ENCODE measurements at regions not wholly inside any gene's neighbourhood (a gene's known extent, or its start where the extent isn't known, plus 50 kb on each side); places are given as distances from the start of the nearest gene placed in this dataset.
"Not testable (repeated sequence)": the region's sequence is repeated elsewhere in the genome, so short reads cannot be mapped to it uniquely, and the experiment has no call there.

DNA sequence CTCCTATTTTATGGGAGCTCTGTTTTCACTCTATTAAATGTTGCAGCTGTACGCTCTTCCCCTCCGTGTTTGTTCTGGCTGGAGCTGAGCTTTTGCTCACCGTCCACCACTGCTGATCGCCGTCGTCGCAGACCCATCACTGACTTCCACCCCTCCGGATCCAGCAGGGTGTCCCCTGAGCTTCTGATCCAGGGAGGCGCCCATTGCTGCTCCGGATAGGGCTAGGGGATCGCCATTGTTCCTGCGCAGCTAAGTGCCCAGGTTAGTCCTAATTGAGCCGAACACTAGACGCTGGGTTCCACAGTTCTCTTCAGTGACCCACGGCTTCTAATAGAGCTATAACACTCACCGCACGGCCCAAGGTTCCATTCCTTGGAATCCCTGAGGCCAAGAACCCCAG lies 96.2 kb upstream of the PRDM9 start:
- TF ChIP-seq, protein P1, sequence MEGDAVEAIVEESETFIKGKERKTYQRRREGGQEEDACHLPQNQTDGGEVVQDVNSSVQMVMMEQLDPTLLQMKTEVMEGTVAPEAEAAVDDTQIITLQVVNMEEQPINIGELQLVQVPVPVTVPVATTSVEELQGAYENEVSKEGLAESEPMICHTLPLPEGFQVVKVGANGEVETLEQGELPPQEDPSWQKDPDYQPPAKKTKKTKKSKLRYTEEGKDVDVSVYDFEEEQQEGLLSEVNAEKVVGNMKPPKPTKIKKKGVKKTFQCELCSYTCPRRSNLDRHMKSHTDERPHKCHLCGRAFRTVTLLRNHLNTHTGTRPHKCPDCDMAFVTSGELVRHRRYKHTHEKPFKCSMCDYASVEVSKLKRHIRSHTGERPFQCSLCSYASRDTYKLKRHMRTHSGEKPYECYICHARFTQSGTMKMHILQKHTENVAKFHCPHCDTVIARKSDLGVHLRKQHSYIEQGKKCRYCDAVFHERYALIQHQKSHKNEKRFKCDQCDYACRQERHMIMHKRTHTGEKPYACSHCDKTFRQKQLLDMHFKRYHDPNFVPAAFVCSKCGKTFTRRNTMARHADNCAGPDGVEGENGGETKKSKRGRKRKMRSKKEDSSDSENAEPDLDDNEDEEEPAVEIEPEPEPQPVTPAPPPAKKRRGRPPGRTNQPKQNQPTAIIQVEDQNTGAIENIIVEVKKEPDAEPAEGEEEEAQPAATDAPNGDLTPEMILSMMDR (IDR thresholded peaks at IDR 0.05; ENCODE audit: insufficient read depth, low read length, poor library complexity, severe bottlenecking): no peak
- TF ChIP-seq EZH2phosphoT487 (conservative IDR thresholded peaks at IDR 0.05; ENCODE audit: low read length): no peak
- Histone ChIP-seq H3K27me3 (ENCODE audit: low read length) (no peaks in the 10 kb centered on the region), H3K9ac (ENCODE audit: low read length) (no peak overlapping the region), H3F3A (ENCODE audit: insufficient read depth) (no peaks in the 10 kb centered on the region), H2AFZ (ENCODE audit: low read depth, low read length, severe bottlenecking) (no peak overlapping the region), H3K36me3 (ENCODE audit: low read length) (no peaks in the 10 kb centered on the region), H3K79me2 (ENCODE audit: insufficient read depth, low read length) (no peaks in the 10 kb centered on the region), H3K9me2 (replicated peaks; ENCODE audit: insufficient read depth, low read length) (no peaks in the 10 kb centered on the region), H3K27ac (ENCODE audit: low read depth, low read length) (no peak overlapping the region), H4K20me1 (ENCODE audit: low read depth, low read length) (no peaks in the 10 kb centered on the region), H3K4me3 (ENCODE audit: insufficient read depth, low read length, poor library complexity, severe bottlenecking) (no peak overlapping the region), H3K4me2 (ENCODE audit: low read depth, low read length, poor library complexity, severe bottlenecking) (no peak overlapping the region), H3K9me3 (ENCODE audit: insufficient read depth, low read length) (no peaks in the 10 kb centered on the region)

DNA sequence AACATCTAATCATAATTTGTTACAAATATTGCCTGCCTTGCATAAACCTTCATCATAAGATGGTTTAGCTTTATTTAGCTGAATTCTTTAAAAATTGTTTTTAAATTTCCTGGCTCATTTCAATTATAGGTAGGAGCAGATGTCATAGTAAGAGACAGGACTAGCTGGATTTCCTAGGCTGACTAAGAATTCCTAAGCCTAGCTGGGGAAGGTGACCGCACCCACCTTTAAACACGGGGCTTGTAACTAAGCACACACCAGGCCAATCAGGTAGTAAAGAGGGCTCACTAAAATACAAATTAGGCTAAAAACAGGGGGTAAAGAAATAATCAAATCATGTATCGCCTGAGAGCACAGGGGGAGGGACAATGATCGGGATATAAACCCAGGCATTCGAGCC lies 96.6 kb upstream of the PRDM9 start:
- not testable (repeated sequence) for H3K9ac ChIP-seq (ENCODE audit: low read length); H3K4me3 ChIP-seq (ENCODE audit: insufficient read depth, low read length, poor library complexity, severe bottlenecking); H2AFZ ChIP-seq (ENCODE audit: low read depth, low read length, severe bottlenecking)

DNA sequence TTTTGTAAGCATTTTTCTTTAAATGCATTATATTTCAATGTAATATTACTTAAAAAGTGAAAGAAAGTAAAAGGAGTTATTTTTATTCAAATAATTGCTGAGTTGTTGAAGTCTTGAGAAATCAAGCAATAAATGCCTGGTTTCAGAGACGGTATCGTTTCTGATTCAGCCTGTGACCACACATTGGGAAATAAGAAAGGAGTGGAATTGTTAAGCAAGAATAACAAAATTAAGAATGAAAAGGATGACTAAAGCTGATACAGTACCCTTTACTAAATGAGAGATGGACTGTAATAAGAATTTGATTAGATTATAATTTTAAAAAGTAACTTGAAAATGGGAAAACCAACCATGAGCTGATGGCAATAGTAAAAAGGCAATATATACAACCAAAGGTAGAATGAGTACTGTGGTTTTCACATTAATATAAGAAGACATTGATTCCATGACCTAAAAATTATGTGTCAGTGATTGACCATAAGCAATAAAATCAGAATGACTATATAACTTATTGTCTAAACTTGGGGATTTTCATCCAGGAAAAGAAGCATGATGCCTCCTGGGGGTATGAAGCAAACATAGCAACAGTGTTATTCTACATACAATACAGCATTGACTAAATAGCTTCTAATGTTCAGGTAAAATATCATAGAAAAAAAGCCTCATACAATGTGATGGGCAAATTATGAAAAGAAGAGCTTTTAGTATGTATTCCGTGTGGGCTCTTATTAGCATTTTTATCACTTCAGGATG lies 101.9 kb upstream of the PRDM9 start:
- Histone ChIP-seq H3K9me2 (replicated peaks; ENCODE audit: insufficient read depth, low read length) (no peaks in the 10 kb centered on the region), H3K4me3 (ENCODE audit: insufficient read depth, low read length, poor library complexity, severe bottlenecking) (no peak overlapping the region), H3K36me3 (ENCODE audit: low read length) (no peaks in the 10 kb centered on the region), H3K4me2 (ENCODE audit: low read depth, low read length, poor library complexity, severe bottlenecking) (no peak overlapping the region), H3K9me3 (ENCODE audit: insufficient read depth, low read length) (0 out of 2 replicates have a peak, but pooled peaks cover 4% of the 10 kb centered on the region), H2AFZ (ENCODE audit: low read depth, low read length, severe bottlenecking) (peak overlapping the region; percentile 64), H3K27me3 (ENCODE audit: low read length) (no peaks in the 10 kb centered on the region), H4K20me1 (ENCODE audit: low read depth, low read length) (no peaks in the 10 kb centered on the region), H3K9ac (ENCODE audit: low read length) (no peak overlapping the region), H3K79me2 (ENCODE audit: insufficient read depth, low read length) (no peaks in the 10 kb centered on the region), H3K27ac (ENCODE audit: low read depth, low read length) (no peak overlapping the region), H3F3A (ENCODE audit: insufficient read depth) (no peaks in the 10 kb centered on the region)
- TF ChIP-seq, protein P1 (IDR thresholded peaks at IDR 0.05; ENCODE audit: insufficient read depth, low read length, poor library complexity, severe bottlenecking): no peak
- TF ChIP-seq EZH2phosphoT487 (conservative IDR thresholded peaks at IDR 0.05; ENCODE audit: low read length): no peak

More for the DNA sequence above, 96.6 kb upstream of the PRDM9 start:
- not testable (repeated sequence) for H3K9me2 ChIP-seq (replicated peaks; ENCODE audit: insufficient read depth, low read length); H3K27ac ChIP-seq (ENCODE audit: low read depth, low read length); H4K20me1 ChIP-seq (ENCODE audit: low read depth, low read length); H3F3A ChIP-seq (ENCODE audit: insufficient read depth); H3K9me3 ChIP-seq (ENCODE audit: insufficient read depth, low read length); H3K79me2 ChIP-seq (ENCODE audit: insufficient read depth, low read length); H3K36me3 ChIP-seq (ENCODE audit: low read length); H3K4me2 ChIP-seq (ENCODE audit: low read depth, low read length, poor library complexity, severe bottlenecking); H3K27me3 ChIP-seq (ENCODE audit: low read length)

DNA sequence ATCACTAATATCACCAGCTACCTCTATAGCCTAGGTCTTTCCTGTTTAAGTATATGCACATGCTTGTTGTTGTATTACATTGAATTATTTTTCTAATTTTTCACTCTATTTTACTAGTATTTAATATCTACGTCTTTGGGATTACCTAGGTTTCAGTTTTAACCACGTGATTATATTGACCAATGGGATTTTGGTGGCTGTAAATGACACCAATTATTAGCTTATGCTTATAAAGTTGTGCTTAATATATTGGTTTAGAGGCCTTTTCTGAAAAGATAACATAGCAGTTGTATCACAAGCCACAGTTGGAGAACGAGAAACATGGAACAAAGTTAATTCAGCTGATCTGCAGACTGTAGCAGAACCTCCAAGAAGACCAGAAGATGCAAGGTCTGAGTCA lies 104.8 kb upstream of the PRDM9 start:
- no peaks in the 10 kb centered on the region for H3K79me2 ChIP-seq (ENCODE audit: insufficient read depth, low read length)
- H3K27ac ChIP-seq (ENCODE audit: low read depth, low read length): no peak overlapping the region
- no peaks in the 10 kb centered on the region for H3F3A ChIP-seq (ENCODE audit: insufficient read depth)
- no peaks in the 10 kb centered on the region for H3K27me3 ChIP-seq (ENCODE audit: low read length)
- H3K4me2 ChIP-seq (ENCODE audit: low read depth, low read length, poor library complexity, severe bottlenecking): no peak overlapping the region
- peak overlapping the region; percentile 82 for H2AFZ ChIP-seq (ENCODE audit: low read depth, low read length, severe bottlenecking)
- TF ChIP-seq EZH2phosphoT487 (conservative IDR thresholded peaks at IDR 0.05; ENCODE audit: low read length): no peak
- TF ChIP-seq, protein P1 (IDR thresholded peaks at IDR 0.05; ENCODE audit: insufficient read depth, low read length, poor library complexity, severe bottlenecking): no peak
- no peak overlapping the region for H3K4me3 ChIP-seq (ENCODE audit: insufficient read depth, low read length, poor library complexity, severe bottlenecking)
- no peak overlapping the region for H3K9ac ChIP-seq (ENCODE audit: low read length)
- no peaks in the 10 kb centered on the region; the same call in 1 of the 2 replicates for H3K36me3 ChIP-seq (ENCODE audit: low read length)
- H4K20me1 ChIP-seq (ENCODE audit: low read depth, low read length): no peaks in the 10 kb centered on the region
- H3K9me2 ChIP-seq (replicated peaks; ENCODE audit: insufficient read depth, low read length): no peaks in the 10 kb centered on the region
- H3K9me3 ChIP-seq (ENCODE audit: insufficient read depth, low read length): peaks cover 8% of the 10 kb centered on the region; the same call in 1 of the 2 replicates

All from SU-DHL-6 (cell line).